Caki2 (cell line): ENCODE measurements at regions not wholly inside any gene's neighbourhood (a gene's known extent, or its start where the extent isn't known, plus 50 kb on each side); places are given as distances from the start of the nearest gene placed in this dataset.

Experiments
- DNase-seq: peaks from one replicate; pipeline ENCODE4 v3.0.0-alpha.2; 2015; ENCODE audit warnings: low read depth
- in situ Hi-C: cut with HindIII; loops from 2 replicates; pipeline ENCODE4 v1.10.0; 2016; ENCODE audit warnings: low sequenced_read_pairs, low pct_unique_long_range_greater_than_20kb, mixed read lengths

DNA sequence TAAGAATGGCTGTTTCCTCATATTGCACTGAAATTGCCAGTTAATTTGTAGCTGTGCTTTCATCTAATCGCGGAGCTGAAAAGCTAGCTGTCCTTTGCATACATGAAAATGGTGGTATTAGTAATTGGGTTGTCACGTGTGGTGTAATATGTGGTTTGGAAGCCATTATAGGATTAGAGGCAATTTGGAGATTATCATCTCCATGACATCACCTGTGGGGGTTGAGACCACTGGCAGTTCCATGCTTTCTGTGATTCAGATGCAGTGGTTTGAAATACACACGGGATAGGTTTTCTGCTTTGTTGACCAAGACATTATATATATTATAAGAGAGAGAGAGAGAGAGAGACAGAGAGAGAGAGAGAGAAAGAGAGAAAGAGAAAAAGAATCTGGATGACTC is 180.8 kb downstream of the RAB11FIP2 start:
- in situ Hi-C loops: no loop called here
- DNase-seq: no peak

DNA sequence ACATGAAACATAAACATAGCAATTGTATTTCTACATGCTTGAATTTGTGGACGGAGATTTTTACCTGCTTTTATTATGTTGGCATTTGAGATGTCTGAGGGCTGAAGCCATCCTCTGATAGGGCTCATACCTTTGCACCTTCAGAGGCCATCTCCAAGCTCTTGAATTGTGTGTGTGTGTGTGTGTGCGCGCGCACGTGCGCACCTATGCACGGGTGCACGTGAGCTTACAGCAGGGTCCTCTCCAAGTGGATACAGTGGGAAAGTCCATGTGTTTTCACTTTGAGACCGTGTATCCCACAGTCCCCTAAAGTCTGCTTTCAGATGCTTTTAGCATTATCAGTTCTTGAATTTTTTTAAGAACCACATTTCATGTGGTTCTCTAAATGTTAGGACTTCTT is 178.6 kb downstream of the RAB11FIP2 start:
- no peak for DNase-seq
- in situ Hi-C loops: no loop called here

DNA sequence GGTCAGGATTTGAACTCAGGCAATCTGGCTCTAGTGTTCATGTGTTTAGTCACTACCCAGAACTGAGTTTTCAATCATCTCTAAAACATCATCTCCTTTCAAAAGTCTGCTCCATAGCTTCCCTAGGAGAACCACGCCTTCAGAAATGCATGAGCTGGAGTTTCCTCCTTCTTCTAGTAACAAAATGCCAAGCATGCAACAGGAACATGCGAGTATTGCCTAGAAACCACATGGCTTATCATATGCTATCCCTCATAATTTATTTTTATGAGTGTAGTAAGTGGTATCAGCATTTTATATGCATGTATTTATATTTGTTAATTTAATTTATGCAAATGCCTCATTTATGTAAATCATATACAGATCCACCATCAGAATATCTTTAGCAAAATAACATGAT is 170.9 kb downstream of the RAB11FIP2 start:
- in situ Hi-C loops: no loop called here
- DNase-seq: no peak

DNA sequence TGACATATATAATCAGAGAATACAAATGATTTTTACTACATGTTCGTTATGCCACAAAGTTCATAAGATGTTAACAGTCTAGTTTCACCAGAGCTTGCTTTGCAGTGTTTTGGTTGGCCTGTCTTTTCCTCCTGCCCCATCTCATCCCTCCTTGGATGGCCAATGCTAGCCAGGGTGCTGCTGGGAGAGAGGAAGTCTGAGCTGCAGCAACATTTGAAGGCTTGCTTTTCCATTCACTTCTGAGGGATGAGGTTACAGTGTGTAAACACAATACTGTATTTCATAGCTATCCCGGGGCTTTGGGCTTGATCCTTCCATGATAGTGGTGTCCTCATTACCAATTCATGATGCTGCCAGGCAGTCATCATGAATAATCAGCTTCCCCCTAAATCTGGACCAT is 170.5 kb downstream of the RAB11FIP2 start:
- in situ Hi-C loops: no loop called here
- DNase-seq: no peak

DNA sequence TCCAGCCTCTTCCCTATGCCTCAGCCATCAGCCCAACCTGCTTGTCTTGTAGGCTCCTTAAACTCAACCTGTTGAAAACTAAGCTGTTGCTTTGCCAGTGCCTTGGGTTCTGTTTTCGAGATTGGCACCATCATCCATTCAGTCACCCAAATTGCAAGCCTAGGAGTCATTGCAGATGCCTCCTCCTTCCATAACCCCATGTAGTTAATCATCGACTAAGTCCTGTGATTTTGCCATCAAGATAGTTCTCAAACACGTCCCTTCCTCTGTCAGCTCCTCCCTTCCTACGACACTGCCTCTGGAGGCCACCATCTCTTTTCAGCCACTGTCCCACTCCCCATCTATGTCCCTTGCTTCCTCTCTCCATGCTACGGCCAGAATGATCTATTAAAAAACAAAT is 168.1 kb downstream of the RAB11FIP2 start:
- no peak for DNase-seq
- in situ Hi-C loops: no loop called here

DNA sequence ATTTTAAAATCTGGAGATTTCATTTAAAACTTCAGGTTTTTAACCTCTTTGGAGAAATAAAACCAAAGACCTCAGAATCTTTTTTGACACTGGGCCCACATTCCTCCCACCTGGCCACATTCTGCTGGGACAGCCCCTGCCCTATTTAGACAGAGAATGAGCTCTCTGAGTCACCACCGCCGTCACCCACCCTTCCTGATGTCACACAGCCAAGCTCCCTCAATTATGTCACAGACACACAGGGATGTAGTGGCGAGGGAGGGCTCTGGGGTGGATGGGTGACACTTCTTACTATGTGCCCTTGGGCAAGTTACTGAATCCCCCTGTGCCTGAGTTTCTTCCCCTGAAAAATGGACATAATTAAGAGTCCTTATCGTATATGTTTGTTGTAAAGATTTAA is 162.6 kb downstream of the RAB11FIP2 start:
- no peak for DNase-seq

DNA sequence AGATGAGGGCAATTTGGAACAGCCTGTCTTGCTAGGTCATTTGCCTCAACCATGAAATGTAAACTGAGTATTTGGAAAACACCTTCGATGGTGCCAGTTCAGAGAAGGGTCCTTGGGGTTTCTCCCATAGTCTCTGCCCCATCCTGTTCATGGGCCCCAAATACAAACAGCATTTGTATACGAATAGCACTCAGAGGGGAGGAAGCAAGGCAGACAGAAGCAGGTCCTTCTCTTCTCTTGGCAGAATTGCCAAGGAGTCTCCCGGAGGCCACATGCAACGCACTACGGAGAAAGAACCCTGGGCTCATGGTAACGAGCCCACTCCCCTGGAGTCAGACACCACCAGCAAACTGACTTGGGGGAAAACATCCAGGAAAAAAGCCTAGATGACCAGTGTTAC is 162.1 kb downstream of the RAB11FIP2 start:
- no peak for DNase-seq
- in situ Hi-C loops: no loop called here

More for the DNA sequence above, 162.6 kb downstream of the RAB11FIP2 start:
- in situ Hi-C loops: no loop called here

DNA sequence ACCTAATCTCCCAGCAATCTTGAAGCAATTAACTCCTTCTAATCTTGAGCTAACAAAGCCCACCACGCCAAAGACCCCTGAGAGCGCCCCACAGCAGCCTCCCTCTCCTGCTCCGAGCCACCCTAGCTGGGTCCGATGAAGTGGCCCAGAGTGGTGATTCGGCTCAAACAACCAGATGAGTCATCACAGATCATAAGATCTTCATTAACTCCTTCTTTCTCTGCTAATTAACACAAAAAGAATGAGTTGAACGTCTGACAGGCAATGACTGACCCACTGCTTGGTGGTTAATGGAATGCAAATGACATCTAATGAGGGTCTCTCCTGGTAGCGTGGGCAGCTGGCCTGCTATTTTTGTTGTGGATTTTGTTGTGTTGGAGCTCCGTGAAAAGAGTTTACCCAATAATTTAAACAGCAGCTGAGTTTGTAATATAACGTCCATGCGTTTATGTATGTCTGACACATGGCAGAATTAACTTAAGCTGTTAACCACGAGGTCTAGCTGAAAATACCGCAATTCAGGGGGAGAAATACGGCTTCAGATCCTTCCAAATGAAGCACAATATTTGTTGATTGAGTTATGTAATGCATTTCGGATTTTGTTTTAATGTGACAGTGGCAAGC is 161.4 kb downstream of the RAB11FIP2 start:
- DNase-seq: no peak
- in situ Hi-C loops: no loop called here

DNA sequence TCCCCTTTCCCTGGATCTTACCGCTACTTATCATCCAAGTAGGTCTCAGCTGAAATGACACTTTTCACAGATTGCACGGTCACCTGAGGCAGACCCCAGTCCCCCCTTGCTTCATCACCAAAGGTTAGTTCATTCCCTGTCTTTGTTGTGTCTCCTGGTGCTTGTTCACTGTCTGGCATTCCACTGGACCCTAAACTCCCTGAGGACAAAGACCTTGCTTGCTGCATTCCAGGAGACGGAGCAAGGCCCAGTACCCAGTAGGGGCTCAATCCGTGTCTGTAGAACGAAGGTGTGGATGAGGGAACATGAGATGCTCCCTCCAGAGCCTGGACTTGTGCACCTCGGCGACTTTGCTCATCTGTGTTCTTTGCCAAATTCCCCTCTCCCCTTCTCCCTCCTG is 160.0 kb downstream of the RAB11FIP2 start:
- DNase-seq: no peak
- in situ Hi-C loops: no loop called here

DNA sequence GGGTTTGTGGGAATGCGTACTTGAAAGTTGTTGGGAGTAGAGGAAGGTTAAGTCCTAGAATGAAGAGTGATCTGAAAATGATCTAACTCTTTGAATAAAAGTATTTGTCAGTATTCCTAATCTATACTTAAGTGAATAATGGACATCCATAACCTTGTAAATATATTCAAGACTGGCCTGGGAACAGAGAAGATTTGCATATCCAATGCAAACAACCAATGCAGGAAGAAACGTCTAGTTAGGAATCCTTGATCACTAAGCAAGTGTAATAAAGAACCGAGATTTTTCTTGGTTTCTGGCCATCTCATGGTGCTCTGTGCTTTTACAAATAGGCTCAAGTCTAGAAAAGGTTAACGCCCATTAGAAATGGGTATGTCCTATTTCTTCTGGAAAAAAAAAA is 157.1 kb downstream of the RAB11FIP2 start:
- DNase-seq: no peak
- in situ Hi-C loops: no loop called here

DNA sequence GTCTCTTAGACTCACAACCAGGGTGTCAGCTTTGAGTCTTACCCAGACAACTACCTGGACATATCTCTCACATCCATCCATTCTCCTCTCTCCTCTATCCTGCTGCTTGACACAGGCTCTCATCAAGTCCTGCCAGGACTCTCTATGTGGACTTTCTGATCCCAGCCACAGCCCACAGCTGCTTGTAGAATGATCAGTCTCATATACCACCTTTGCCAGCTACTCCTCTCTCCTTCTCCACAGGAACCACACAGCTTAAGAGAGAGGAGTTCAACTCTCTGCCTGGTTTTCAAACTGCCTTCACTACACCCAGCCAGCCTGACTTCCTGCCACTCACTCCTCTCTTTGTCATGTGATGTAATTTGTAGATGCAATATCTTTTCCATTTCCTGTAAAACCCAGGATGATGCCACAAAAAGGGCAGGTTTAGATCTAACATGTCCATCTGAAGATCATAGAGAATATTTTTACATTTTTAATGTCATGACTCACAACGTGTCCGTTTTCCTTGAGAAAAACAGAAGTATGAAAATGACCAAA is 154.0 kb downstream of the RAB11FIP2 start:
- no peak for DNase-seq
- in situ Hi-C loops: no loop called here

DNA sequence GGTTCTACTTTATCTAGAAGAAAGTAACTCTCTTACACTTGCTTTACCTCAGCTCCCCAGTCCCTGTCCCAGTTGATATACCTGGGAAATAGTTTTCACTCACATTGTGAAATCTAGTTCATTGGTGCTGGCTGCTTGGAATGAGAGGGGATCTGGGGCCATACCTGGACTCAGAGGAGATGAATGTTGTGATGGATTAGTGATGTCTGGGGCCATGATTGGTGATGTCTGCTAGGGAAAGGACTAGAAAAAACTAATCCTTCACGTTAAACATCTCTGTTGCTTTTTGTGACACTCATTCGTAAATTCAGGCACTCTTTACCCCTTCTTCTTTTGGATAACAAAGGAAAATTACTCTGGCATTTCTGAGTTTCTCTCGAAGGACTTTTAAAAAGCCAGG is 152.4 kb downstream of the RAB11FIP2 start:
- DNase-seq: no peak
- in situ Hi-C loops: no loop called here

DNA sequence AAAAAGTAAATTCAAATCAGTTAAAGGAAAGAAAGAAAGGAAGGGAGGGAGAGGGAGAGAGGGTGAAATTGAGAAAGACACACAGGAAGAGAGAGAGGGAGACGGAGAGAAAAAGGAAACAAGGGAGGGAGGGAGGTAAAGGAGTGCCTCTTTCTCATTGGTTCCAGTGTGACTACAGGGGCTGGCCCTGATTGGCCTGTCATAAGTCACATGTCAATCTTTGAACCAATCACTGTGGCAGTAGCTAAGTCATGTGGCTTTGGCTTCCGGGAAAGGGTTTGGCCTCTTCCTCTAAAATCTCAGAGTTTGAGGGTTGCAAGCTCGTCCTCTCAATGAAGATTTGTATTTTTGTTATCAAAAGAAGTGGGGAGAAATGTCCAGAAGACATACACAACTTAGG is 150.2 kb downstream of the RAB11FIP2 start:
- no peak for DNase-seq
- in situ Hi-C loops: no loop called here

DNA sequence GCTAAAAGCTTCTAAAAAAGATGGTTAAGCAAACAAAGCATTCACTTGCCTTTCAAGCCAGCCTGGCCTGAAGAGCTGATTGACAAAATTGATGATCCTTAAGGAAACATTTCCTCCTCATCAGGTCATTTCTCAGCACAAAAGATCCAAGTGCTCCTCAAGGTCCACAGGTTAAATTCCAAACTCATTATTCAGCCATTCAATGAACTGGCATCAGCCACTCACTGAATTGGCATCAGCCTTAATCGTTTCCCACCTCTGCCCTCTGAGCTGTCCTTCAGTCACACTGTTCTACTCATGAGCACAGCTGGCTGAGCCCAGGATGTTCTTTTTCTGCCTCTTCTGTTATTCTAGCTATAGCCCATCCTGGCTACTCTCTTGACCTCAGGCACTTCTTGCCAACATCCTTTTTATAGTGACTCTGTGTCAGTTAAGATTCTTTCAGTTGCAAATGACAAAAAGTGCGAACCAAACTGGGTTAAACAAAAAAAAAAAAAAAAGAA is 147.5 kb downstream of the RAB11FIP2 start:
- in situ Hi-C loops: no loop called here

DNA sequence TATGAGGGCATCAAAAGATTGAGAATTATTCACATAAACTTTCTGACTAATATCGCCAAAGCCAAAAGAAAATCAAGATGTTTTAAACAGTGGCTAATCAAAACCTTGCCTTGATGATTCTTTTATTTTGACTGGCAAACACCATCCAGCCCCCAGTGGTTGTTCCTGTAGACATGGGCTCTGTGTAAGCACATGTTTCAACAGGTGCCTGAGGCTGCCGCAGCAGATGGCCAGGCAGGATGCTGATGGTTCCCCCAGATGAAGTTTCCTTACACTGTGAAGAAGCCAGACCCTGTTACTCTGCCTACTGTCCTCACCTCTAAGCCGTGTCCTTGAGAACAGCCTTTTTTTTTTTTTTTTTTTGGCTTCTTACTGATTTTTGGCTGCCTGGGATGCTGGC is 146.5 kb downstream of the RAB11FIP2 start:
- DNase-seq: no peak
- in situ Hi-C loops: no loop called here

More for the DNA sequence above, 147.5 kb downstream of the RAB11FIP2 start:
- DNase-seq: no peak

DNA sequence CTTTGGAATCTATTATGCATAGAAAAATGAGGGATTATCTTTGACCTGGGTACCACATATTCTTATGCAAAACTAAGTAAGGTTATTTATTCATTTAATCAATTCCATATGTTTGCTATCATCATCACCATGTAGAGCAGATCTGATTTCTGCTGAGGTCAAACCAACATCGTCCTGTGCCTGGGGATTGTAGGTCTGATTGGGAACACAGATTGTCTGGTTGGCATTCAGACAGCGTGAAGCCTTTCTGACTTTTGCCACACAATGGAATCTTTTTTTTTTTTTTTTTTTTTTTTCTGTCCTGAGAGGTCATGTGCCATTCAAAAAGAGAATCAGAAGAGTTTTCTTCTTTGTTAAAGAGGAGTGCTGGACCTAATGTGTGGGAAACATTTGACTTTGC is 142.9 kb downstream of the RAB11FIP2 start:
- in situ Hi-C loops: no loop called here
- no peak for DNase-seq

DNA sequence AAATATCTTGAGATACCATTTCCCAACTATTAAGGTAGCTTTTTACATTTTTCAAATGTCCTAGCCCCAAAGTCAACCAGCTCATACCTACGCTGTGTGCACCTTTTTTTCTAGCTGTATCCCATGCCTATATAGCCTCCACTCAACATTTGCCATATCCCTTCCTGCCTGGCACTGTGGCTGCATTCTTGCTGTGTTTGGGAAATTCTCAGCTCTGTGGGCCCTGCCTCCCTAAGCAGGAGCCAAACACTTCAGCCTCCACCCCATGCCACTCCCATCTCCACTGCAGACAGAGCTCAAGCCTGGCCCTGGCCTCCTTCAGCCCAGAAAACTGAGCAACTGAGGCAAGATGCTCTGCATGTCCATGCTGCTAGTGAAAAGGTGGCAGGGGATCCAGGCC is 141.3 kb downstream of the RAB11FIP2 start:
- no peak for DNase-seq

DNA sequence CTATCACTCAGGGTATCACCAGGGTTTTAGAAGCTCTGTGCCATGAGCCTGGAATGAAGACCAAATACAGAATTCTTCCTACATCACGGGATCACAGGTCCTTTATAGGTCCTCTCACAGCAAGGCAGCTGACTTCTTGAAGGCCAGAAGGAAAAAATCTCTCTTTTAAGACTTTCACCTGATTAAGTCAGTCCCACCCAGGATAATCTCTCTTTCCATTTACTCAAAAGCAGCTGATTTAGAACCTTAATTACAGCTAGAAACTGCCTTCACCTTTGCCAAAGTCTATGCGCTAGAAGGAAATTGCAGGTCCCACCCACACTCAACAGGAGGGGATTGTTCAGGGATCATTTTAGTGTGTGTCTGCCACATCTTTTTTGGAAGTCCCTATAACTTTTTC is 135.1 kb downstream of the RAB11FIP2 start:
- DNase-seq: no peak
- in situ Hi-C loops: no loop called here

More for the DNA sequence above, 141.3 kb downstream of the RAB11FIP2 start:
- in situ Hi-C loops: no loop called here

DNA sequence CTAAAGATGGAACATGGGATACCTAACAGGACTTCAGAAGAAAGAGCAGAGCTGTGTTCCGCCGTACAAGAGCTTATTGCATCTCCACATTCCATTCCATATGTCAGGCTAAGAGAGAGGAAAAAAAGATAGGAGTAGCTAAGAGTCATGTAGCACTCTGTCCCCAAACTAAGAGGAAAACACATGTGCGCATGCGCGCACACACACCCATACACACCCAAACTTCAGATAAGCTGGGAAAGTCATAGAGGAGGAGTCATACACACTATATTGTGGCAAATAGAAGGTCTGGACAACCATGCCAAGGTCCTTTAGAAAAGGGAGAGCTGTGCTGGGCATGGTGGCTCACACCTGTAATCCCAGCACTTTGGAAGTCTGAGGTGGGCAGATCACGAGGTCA is 132.4 kb downstream of the RAB11FIP2 start:
- in situ Hi-C loops: no loop called here
- no peak for DNase-seq

DNA sequence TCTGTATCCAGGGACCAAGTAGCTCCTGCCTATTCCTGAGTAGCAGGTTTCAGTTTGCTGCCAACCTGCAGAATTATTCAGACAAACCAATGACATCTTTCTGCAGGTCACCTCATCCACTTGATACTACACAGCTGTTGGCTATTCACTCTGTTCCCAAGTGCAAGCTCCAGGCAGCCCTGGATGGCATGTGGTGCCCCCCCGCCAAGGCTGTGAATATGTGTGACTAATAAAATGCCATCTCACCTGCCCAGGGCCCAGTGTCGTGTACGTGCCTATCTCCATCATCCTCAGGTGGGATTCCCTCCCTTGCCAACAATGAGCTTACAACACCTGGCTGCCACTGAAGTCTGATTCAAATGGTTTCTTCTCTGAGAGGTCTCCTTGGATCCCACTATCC is 125.8 kb downstream of the RAB11FIP2 start:
- in situ Hi-C loops: no loop called here
- no peak for DNase-seq
